Neural cell (in vitro differentiated cells): ENCODE measurements at regions not wholly inside any gene's neighbourhood (a gene's known extent, or its start where the extent isn't known, plus 50 kb on each side); places are given as distances from the start of the nearest gene placed in this dataset.

Experiments
- CTCF ChIP-seq: fragments of 450-650 bp; IDR thresholded peaks from 2 replicates; pipeline ENCODE4 v1.5.1; 2014; ENCODE audit warnings: antibody characterized with exemption, mild to moderate bottlenecking, moderate library complexity; ENCODE audit not compliant: poor library complexity, severe bottlenecking
- EP300 ChIP-seq: fragments of 450-650 bp; conservative IDR thresholded peaks from 2 replicates; pipeline ENCODE4 v1.6.1; 2014; ENCODE audit warnings: antibody characterized with exemption, mild to moderate bottlenecking, moderate library complexity; ENCODE audit not compliant: poor library complexity, severe bottlenecking
- EZH2 ChIP-seq: fragments of 200-600, 300-800 bp; shearing (Covaris generic), sonication (generic); IDR thresholded peaks from 2 replicates; pipeline ENCODE4 v1.6.1; 2014; ENCODE audit warnings: antibody characterized with exemption, low read length, borderline replicate concordance, mild to moderate bottlenecking; ENCODE audit not compliant: insufficient read depth, poor library complexity, severe bottlenecking
- MXI1 ChIP-seq: fragments of 450-650 bp; conservative IDR thresholded peaks from 2 replicates; pipeline ENCODE4 v1.6.1; 2014; ENCODE audit warnings: antibody characterized with exemption, mild to moderate bottlenecking; ENCODE audit not compliant: poor library complexity, severe bottlenecking
- POLR2AphosphoS5 ChIP-seq: IDR thresholded peaks from 2 replicates; pipeline ENCODE4 v1.6.1; 2012
- REST ChIP-seq: IDR thresholded peaks from 2 replicates; pipeline ENCODE4 v1.6.1; 2012; ENCODE audit warnings: borderline replicate concordance
- SMC3 ChIP-seq: fragments of 450-650 bp; conservative IDR thresholded peaks from 2 replicates; pipeline ENCODE4 v1.6.1; 2014; ENCODE audit warnings: antibody characterized with exemption, mild to moderate bottlenecking, moderate library complexity; ENCODE audit not compliant: poor library complexity

GRCh38 chr6:894274-894673, 201.3 kb upstream of the EXOC2 start:
- TF ChIP-seq CTCF (no peak), POLR2AphosphoS5 (no peak), EZH2 (no peak), SMC3 (no peak), EP300 (no peak), REST (no peak), MXI1 (no peak)
